SU-DHL-6 (cell line): ENCODE measurements at regions not wholly inside any gene's neighbourhood (a gene's known extent, or its start where the extent isn't known, plus 50 kb on each side); places are given as distances from the start of the nearest gene placed in this dataset.

Experiments
- EZH2phosphoT487 ChIP-seq: fragments of 200-600 bp; sonication (generic), shearing (Covaris generic); conservative IDR thresholded peaks from 2 replicates; pipeline ENCODE4 v1.6.1; 2018; ENCODE audit warnings: mild to moderate bottlenecking, antibody characterized with exemption, low read length, moderate library complexity, mixed read lengths
- TF ChIP-seq, protein P1 (sequence below): fragments of 200-600 bp; sonication (generic); IDR thresholded peaks from one replicate; pipeline ENCODE4 v1.5.1; 2017; ENCODE audit warnings: antibody characterized with exemption, mild to moderate bottlenecking, low read length, moderate library complexity; ENCODE audit not compliant: insufficient read depth, poor library complexity, severe bottlenecking

DNA sequence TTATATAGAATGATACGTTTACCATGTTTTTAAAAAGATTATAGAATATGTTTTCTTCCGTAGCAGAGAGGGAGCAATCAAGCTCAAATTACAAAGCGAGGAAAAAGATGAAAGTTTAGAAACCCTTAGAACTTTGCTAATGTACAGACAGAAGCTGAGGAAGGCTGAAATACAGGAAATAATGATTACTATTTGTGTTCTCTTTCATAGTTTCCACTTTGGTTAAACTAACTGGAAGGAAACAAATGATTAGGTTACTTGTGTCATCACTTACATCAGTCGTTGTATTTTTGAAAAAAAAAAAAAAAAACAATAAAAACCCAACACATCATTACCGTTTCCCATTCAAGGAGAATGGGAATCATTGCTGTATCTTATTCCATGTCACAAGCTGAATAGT is 337.8 kb upstream of the CBLB start:
- TF ChIP-seq, protein P1, sequence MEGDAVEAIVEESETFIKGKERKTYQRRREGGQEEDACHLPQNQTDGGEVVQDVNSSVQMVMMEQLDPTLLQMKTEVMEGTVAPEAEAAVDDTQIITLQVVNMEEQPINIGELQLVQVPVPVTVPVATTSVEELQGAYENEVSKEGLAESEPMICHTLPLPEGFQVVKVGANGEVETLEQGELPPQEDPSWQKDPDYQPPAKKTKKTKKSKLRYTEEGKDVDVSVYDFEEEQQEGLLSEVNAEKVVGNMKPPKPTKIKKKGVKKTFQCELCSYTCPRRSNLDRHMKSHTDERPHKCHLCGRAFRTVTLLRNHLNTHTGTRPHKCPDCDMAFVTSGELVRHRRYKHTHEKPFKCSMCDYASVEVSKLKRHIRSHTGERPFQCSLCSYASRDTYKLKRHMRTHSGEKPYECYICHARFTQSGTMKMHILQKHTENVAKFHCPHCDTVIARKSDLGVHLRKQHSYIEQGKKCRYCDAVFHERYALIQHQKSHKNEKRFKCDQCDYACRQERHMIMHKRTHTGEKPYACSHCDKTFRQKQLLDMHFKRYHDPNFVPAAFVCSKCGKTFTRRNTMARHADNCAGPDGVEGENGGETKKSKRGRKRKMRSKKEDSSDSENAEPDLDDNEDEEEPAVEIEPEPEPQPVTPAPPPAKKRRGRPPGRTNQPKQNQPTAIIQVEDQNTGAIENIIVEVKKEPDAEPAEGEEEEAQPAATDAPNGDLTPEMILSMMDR = no peak
- no peak for TF ChIP-seq EZH2phosphoT487
